ENCODE measurements at regions not wholly inside any gene's neighbourhood (a gene's known extent, or its start where the extent isn't known, plus 50 kb on each side); places are given as distances from the start of the nearest gene placed in this dataset.

- no peak for TF ChIP-seq CTCF (IDR thresholded peaks at IDR 0.05; ENCODE audit: extremely low read depth, insufficient read depth, missing control alignments)
- in situ Hi-C loops (cut with MboI; ENCODE audit: low pct_unique_long_range_greater_than_20kb, low sequenced_read_pairs, unreplicated experiment) = no loop called here
- no peak for DNase-seq (ENCODE audit: low spot score)
Measured at GRCh38 chr3:160055659-160056058, 67.0 kb downstream of the IL12A start.

GRCh38 chr3:160057331-160057730 is 68.7 kb downstream of the IL12A start:
- no peak for TF ChIP-seq CTCF (IDR thresholded peaks at IDR 0.05; ENCODE audit: extremely low read depth, insufficient read depth, missing control alignments)
- no peak for DNase-seq (ENCODE audit: low spot score)
- in situ Hi-C loops (cut with MboI; ENCODE audit: low pct_unique_long_range_greater_than_20kb, low sequenced_read_pairs, unreplicated experiment) = no loop called here

DNA sequence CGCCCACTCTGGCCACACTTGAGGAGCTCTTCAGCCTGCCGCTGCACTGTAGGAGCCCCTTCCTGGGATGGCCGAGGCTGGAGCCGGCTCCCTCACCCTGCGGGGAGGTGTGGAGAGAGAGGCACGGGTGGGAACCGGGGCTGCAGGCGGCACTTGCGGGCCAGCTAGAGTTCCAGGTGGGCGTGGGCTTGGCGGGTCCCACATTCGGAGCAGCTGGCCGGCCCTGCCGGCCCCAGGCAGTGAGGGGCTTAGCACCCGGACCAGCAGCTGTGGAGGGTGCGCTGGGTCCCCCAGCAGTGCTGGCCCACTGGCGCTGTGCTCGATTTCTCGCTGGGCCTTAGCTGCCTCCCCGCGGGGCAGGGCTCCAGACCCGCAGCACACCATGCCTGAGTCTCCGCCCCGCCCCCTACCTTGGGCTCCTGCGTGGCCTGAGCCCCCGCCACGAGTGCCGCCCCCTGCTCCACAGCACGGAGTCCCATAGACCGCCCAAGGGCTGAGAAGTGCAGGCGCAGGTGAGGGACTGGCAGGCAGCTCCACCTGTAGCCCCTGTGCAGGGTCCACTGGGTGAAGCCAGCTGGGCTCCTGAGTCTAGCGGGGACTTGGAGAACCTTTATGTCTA is 71.9 kb downstream of the IL12A start:
- no peak for TF ChIP-seq CTCF (IDR thresholded peaks at IDR 0.05; ENCODE audit: extremely low read depth, insufficient read depth, missing control alignments)
- no peak for DNase-seq (ENCODE audit: low spot score)
- in situ Hi-C loops (cut with MboI; ENCODE audit: low pct_unique_long_range_greater_than_20kb, low sequenced_read_pairs, unreplicated experiment) = no loop called here

DNA sequence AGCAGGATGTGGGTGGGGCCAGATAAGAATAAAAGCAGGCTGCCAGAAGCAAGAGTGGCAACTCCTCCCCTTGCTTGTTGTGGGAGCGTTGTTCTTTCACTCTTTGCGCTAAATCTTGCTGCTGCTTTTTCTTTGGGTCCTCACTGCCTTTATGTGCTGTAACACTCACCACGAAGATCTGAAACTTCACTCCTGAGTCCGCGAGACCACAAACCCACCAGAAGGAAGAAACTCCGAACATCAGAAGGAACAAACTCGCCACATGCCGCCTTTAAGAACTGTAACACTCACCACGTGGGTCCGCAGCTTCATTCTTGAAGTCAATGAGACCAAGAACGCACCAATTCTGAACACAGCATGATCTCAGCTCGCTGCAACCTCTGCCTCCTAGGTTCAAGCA is 72.9 kb downstream of the IL12A start:
- no peak for TF ChIP-seq CTCF (IDR thresholded peaks at IDR 0.05; ENCODE audit: extremely low read depth, insufficient read depth, missing control alignments)
- in situ Hi-C loops (cut with MboI; ENCODE audit: low pct_unique_long_range_greater_than_20kb, low sequenced_read_pairs, unreplicated experiment) = no loop called here
- no peak for DNase-seq (ENCODE audit: low spot score)

- no peak for TF ChIP-seq CTCF (IDR thresholded peaks at IDR 0.05; ENCODE audit: extremely low read depth, insufficient read depth, missing control alignments)
- in situ Hi-C loops (cut with MboI; ENCODE audit: low pct_unique_long_range_greater_than_20kb, low sequenced_read_pairs, unreplicated experiment) = no loop called here
- no peak for DNase-seq (ENCODE audit: low spot score)
Measured at GRCh38 chr3:160065282-160065681, 76.6 kb downstream of the IL12A start.

DNA sequence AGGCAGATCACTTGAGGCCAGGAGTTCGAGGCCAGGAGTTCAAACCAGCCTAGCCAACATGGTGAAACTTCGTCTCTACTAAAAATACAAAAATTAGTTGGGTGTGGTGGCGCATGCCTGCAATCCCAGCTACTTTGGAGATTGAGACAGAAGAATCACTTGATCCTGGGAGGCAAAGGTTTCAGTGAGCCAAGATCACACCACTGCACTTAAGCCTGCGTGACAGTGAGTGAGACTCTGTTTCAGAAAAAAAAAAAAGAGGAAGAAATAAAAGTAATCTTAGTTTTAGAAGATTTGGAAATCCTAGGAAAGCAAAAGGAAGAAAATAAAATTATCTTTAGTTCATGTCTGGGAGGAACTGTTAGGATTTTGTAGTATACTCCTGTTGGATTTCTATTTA is 77.2 kb downstream of the IL12A start:
- TF ChIP-seq CTCF (IDR thresholded peaks at IDR 0.05; ENCODE audit: extremely low read depth, insufficient read depth, missing control alignments) = no peak
- in situ Hi-C loops (cut with MboI; ENCODE audit: low pct_unique_long_range_greater_than_20kb, low sequenced_read_pairs, unreplicated experiment) = no loop called here
- DNase-seq (ENCODE audit: low spot score) = no peak

- no peak for TF ChIP-seq CTCF (IDR thresholded peaks at IDR 0.05; ENCODE audit: extremely low read depth, insufficient read depth, missing control alignments)
- DNase-seq (ENCODE audit: low spot score) = no peak
- in situ Hi-C loops (cut with MboI; ENCODE audit: low pct_unique_long_range_greater_than_20kb, low sequenced_read_pairs, unreplicated experiment) = no loop called here
Measured at GRCh38 chr3:160069986-160070385, 81.4 kb downstream of the IL12A start.
